KMS-11 (cell line): ENCODE measurements at regions not wholly inside any gene's neighbourhood (a gene's known extent, or its start where the extent isn't known, plus 50 kb on each side); places are given as distances from the start of the nearest gene placed in this dataset.

Experiments
- H2AFZ ChIP-seq: fragments of 200-600 bp; sonication (generic); 2 replicates; pipeline ENCODE4 v1.6.1; 2016; ENCODE audit warnings: antibody characterized with exemption, mixed run types, low read depth
- H3K27ac ChIP-seq: fragments of 200-600 bp; sonication (generic); 2 replicates; pipeline ENCODE4 v1.6.1; 2016; ENCODE audit warnings: mild to moderate bottlenecking, mixed run types
- H3K27me3 ChIP-seq: fragments of 200-600 bp; sonication (generic); 2 replicates; pipeline ENCODE4 v1.6.1; 2017; ENCODE audit warnings: mild to moderate bottlenecking, low read depth, mixed run types, moderate library complexity; ENCODE audit not compliant: insufficient read depth
- H3K36me3 ChIP-seq: fragments of 200-600 bp; sonication (generic); 2 replicates; pipeline ENCODE4 v1.6.1; 2017; ENCODE audit warnings: mild to moderate bottlenecking, mixed run types; ENCODE audit not compliant: insufficient read depth
- H3K4me1 ChIP-seq: fragments of 200-600 bp; sonication (generic); 2 replicates; pipeline ENCODE4 v1.6.1; 2016; ENCODE audit warnings: mild to moderate bottlenecking, low read depth, mixed run types; ENCODE audit not compliant: poor library complexity, severe bottlenecking
- H3K4me2 ChIP-seq: fragments of 200-600 bp; sonication (generic); 2 replicates; pipeline ENCODE4 v1.7.0; 2016; ENCODE audit warnings: mild to moderate bottlenecking, mixed run types
- H3K4me3 ChIP-seq: fragments of 200-600 bp; sonication (generic); IDR thresholded peaks from 2 replicates; pipeline ENCODE4 v1.6.1; 2017; ENCODE audit warnings: low read depth, low read length, mixed read lengths; ENCODE audit not compliant: insufficient read depth
- H3K79me2 ChIP-seq: fragments of 200-600 bp; sonication (generic); 2 replicates; pipeline ENCODE4 v1.6.1; 2016; ENCODE audit warnings: low read depth, mixed run types; ENCODE audit not compliant: insufficient read depth
- H3K9ac ChIP-seq: fragments of 200-600 bp; sonication (generic); 2 replicates; pipeline ENCODE4 v1.6.1; 2016; ENCODE audit warnings: mild to moderate bottlenecking, mixed run types
- H4K20me1 ChIP-seq: fragments of 200-600 bp; sonication (generic); 2 replicates; pipeline ENCODE4 v1.6.1; 2016; ENCODE audit warnings: mild to moderate bottlenecking, mixed run types; ENCODE audit not compliant: insufficient read depth
- CTCF ChIP-seq: fragments of 200-600 bp; sonication (generic); conservative IDR thresholded peaks from 2 replicates; pipeline ENCODE4 v1.6.1; 2017; ENCODE audit warnings: low read depth, mild to moderate bottlenecking, antibody characterized with exemption, low read length, moderate library complexity, mixed read lengths

- H3K79me2 ChIP-seq, result no peaks in the 10 kb centered on the region
- H3K4me2 ChIP-seq, result no peak overlapping the region
- no peaks in the 10 kb centered on the region for H3K36me3 ChIP-seq
- no peak for TF ChIP-seq CTCF
- no peak overlapping the region for H3K4me3 ChIP-seq
- H4K20me1 ChIP-seq, result no peaks in the 10 kb centered on the region
- H3K27ac ChIP-seq, result no peak overlapping the region
- H3K27me3 ChIP-seq, result no peaks in the 10 kb centered on the region
- H2AFZ ChIP-seq, result no peak overlapping the region
- no peak overlapping the region for H3K9ac ChIP-seq
- H3K4me1 ChIP-seq, result no peaks in the 10 kb centered on the region
Observed at GRCh38 chr15:98529205-98530145, 118.9 kb upstream of the IGF1R start.

GRCh38 chr15:98530570-98530969 lies 117.8 kb upstream of the IGF1R start:
- H3K36me3 ChIP-seq, result no peaks in the 10 kb centered on the region
- no peak overlapping the region for H3K4me2 ChIP-seq
- TF ChIP-seq CTCF, result no peak
- no peaks in the 10 kb centered on the region for H3K79me2 ChIP-seq
- no peak overlapping the region for H3K4me3 ChIP-seq
- no peak overlapping the region for H2AFZ ChIP-seq
- H3K27ac ChIP-seq, result no peak overlapping the region
- no peak overlapping the region for H3K9ac ChIP-seq
- H3K4me1 ChIP-seq, result no peaks in the 10 kb centered on the region
- H3K27me3 ChIP-seq, result no peaks in the 10 kb centered on the region
- H4K20me1 ChIP-seq, result no peaks in the 10 kb centered on the region

- no peak overlapping the region for H2AFZ ChIP-seq
- TF ChIP-seq CTCF, result no peak
- no peaks in the 10 kb centered on the region for H3K27me3 ChIP-seq
- H3K4me2 ChIP-seq, result no peak overlapping the region
- no peak overlapping the region for H3K9ac ChIP-seq
- no peak overlapping the region for H3K4me3 ChIP-seq
- H3K4me1 ChIP-seq, result no peaks in the 10 kb centered on the region
- H3K79me2 ChIP-seq, result no peaks in the 10 kb centered on the region
- H3K36me3 ChIP-seq, result no peaks in the 10 kb centered on the region
- no peaks in the 10 kb centered on the region for H4K20me1 ChIP-seq
- no peak overlapping the region for H3K27ac ChIP-seq
Observed at GRCh38 chr15:98532063-98532462, 116.3 kb upstream of the IGF1R start.

- Histone ChIP-seq H3K4me3 (no peak overlapping the region), H4K20me1 (no peaks in the 10 kb centered on the region), H2AFZ (no peak overlapping the region), H3K27ac (no peak overlapping the region), H3K4me1 (no peaks in the 10 kb centered on the region), H3K36me3 (no peaks in the 10 kb centered on the region), H3K4me2 (no peak overlapping the region), H3K27me3 (no peaks in the 10 kb centered on the region), H3K9ac (no peak overlapping the region), H3K79me2 (no peaks in the 10 kb centered on the region)
- TF ChIP-seq CTCF, result no peak
Observed at GRCh38 chr15:98536976-98537375, 111.4 kb upstream of the IGF1R start.
